DMS153 (cell line): ENCODE measurements at regions not wholly inside any gene's neighbourhood (a gene's known extent, or its start where the extent isn't known, plus 50 kb on each side); places are given as distances from the start of the nearest gene placed in this dataset.
A peak's percentile ranks its signal among the peaks of the same experiment; 100 is the strongest.
"Not testable (repeated sequence)": the region's sequence is repeated elsewhere in the genome, so short reads cannot be mapped to it uniquely, and the experiment has no call there.

Source experiments
- DNase-seq: peaks from one replicate; lab custom pipeline; 2025; lab: John Stamatoyannopoulos, UW

- DNase-seq = no peak
Measured at GRCh38 chr18:22284581-22285360, 115.4 kb downstream of the GATA6 start.

GRCh38 chr18:22283855-22284254 lies 114.5 kb downstream of the GATA6 start:
- not testable (repeated sequence) for DNase-seq

- no peak for DNase-seq
Measured at GRCh38 chr18:22283397-22283796, 114.0 kb downstream of the GATA6 start.

GRCh38 chr18:22283116-22283395 lies 113.7 kb downstream of the GATA6 start:
- no peak for DNase-seq

- peak; percentile 87 for DNase-seq
Measured at GRCh38 chr18:22282311-22283115, 113.1 kb downstream of the GATA6 start.

GRCh38 chr18:22280453-22280750 lies 111.0 kb downstream of the GATA6 start:
- no peak for DNase-seq

GRCh38 chr18:22279741-22280452 lies 110.5 kb downstream of the GATA6 start:
- DNase-seq = no peak

GRCh38 chr18:22278798-22279197 lies 109.4 kb downstream of the GATA6 start:
- DNase-seq = no peak

GRCh38 chr18:22277758-22278157 lies 108.4 kb downstream of the GATA6 start:
- no peak for DNase-seq

- no peak for DNase-seq
Measured at GRCh38 chr18:22276334-22276713, 106.9 kb downstream of the GATA6 start.

- DNase-seq = no peak
Measured at GRCh38 chr18:22275706-22276333, 106.4 kb downstream of the GATA6 start.

- no peak for DNase-seq
Measured at GRCh38 chr18:22273101-22274039, 104.0 kb downstream of the GATA6 start.

GRCh38 chr18:22272242-22272641 lies 102.9 kb downstream of the GATA6 start:
- peak; percentile 21 for DNase-seq

- no peak for DNase-seq
Measured at GRCh38 chr18:22271030-22271429, 101.6 kb downstream of the GATA6 start.

- peak; percentile 79 for DNase-seq
Measured at GRCh38 chr18:22268641-22269128, 99.3 kb downstream of the GATA6 start.

GRCh38 chr18:22267697-22268096 lies 98.3 kb downstream of the GATA6 start:
- no peak for DNase-seq

- no peak for DNase-seq
Measured at GRCh38 chr18:22267225-22267624, 97.8 kb downstream of the GATA6 start.

- DNase-seq = no peak
Measured at GRCh38 chr18:22265838-22266237, 96.4 kb downstream of the GATA6 start.

- no peak for DNase-seq
Measured at GRCh38 chr18:22260208-22260820, 90.9 kb downstream of the GATA6 start.

GRCh38 chr18:22257022-22257543 lies 87.7 kb downstream of the GATA6 start:
- no peak for DNase-seq

GRCh38 chr18:22254088-22254487 lies 84.7 kb downstream of the GATA6 start:
- no peak for DNase-seq
